Inferior parietal cortex (tissue), 1 donor: ENCODE measurements at regions not wholly inside any gene's neighbourhood (a gene's known extent, or its start where the extent isn't known, plus 50 kb on each side); places are given as distances from the start of the nearest gene placed in this dataset.
"Not testable (repeated sequence)": the region's sequence is repeated elsewhere in the genome, so short reads cannot be mapped to it uniquely, and the experiment has no call there.

Source experiments
- DNase-seq: peaks from one replicate; pipeline ENCODE4 v3.0.0-alpha.2; 2016; ENCODE audit errors: extremely low spot score

GRCh38 chr20:59460352-59460751 lies 144.0 kb upstream of the PHACTR3 start:
- DNase-seq = no peak

GRCh38 chr20:59461526-59461925 lies 142.8 kb upstream of the PHACTR3 start:
- DNase-seq = no peak

- DNase-seq = no peak
Observed at GRCh38 chr20:59462249-59462648, 142.1 kb upstream of the PHACTR3 start.

GRCh38 chr20:59463541-59463940 lies 140.8 kb upstream of the PHACTR3 start:
- DNase-seq = no peak

- DNase-seq = no peak
Observed at GRCh38 chr20:59466107-59466815, 138.1 kb upstream of the PHACTR3 start.

- no peak for DNase-seq
Observed at GRCh38 chr20:59468831-59469230, 135.5 kb upstream of the PHACTR3 start.

- no peak for DNase-seq
Observed at GRCh38 chr20:59469267-59470252, 134.8 kb upstream of the PHACTR3 start.

GRCh38 chr20:59470521-59470920 lies 133.8 kb upstream of the PHACTR3 start:
- DNase-seq = no peak

GRCh38 chr20:59471653-59472421 lies 132.5 kb upstream of the PHACTR3 start:
- no peak for DNase-seq

GRCh38 chr20:59473742-59474141 lies 130.6 kb upstream of the PHACTR3 start:
- no peak for DNase-seq

GRCh38 chr20:59481067-59481466 lies 123.3 kb upstream of the PHACTR3 start:
- no peak for DNase-seq

GRCh38 chr20:59481477-59482018 lies 122.8 kb upstream of the PHACTR3 start:
- DNase-seq = no peak

- DNase-seq = no peak
Observed at GRCh38 chr20:59482351-59483187, 121.8 kb upstream of the PHACTR3 start.

GRCh38 chr20:59483481-59483880 lies 120.9 kb upstream of the PHACTR3 start:
- DNase-seq = no peak

- DNase-seq = no peak
Observed at GRCh38 chr20:59484228-59484627, 120.1 kb upstream of the PHACTR3 start.

GRCh38 chr20:59485576-59486454 lies 118.5 kb upstream of the PHACTR3 start:
- DNase-seq = no peak

GRCh38 chr20:59488459-59488858 lies 115.9 kb upstream of the PHACTR3 start:
- DNase-seq = not testable (repeated sequence)

GRCh38 chr20:59490196-59491004 lies 113.9 kb upstream of the PHACTR3 start:
- DNase-seq = not testable (repeated sequence)

GRCh38 chr20:59491884-59492283 lies 112.5 kb upstream of the PHACTR3 start:
- no peak for DNase-seq
